GM12872 (cell line): ENCODE measurements at regions not wholly inside any gene's neighbourhood (a gene's known extent, or its start where the extent isn't known, plus 50 kb on each side); places are given as distances from the start of the nearest gene placed in this dataset.

ENCODE experiments used
- CTCF ChIP-seq: IDR thresholded peaks from 3 replicates; pipeline ENCODE4 v1.5.1; 2011; ENCODE audit warnings: low read depth, mild to moderate bottlenecking, low read length, moderate library complexity; ENCODE audit not compliant: insufficient read depth

GRCh38 chr9:21550392-21550791, 68.3 kb upstream of the IFNE start:
- no peak for TF ChIP-seq CTCF

GRCh38 chr9:21551401-21551800, 69.3 kb upstream of the IFNE start:
- TF ChIP-seq CTCF, result no peak

DNA sequence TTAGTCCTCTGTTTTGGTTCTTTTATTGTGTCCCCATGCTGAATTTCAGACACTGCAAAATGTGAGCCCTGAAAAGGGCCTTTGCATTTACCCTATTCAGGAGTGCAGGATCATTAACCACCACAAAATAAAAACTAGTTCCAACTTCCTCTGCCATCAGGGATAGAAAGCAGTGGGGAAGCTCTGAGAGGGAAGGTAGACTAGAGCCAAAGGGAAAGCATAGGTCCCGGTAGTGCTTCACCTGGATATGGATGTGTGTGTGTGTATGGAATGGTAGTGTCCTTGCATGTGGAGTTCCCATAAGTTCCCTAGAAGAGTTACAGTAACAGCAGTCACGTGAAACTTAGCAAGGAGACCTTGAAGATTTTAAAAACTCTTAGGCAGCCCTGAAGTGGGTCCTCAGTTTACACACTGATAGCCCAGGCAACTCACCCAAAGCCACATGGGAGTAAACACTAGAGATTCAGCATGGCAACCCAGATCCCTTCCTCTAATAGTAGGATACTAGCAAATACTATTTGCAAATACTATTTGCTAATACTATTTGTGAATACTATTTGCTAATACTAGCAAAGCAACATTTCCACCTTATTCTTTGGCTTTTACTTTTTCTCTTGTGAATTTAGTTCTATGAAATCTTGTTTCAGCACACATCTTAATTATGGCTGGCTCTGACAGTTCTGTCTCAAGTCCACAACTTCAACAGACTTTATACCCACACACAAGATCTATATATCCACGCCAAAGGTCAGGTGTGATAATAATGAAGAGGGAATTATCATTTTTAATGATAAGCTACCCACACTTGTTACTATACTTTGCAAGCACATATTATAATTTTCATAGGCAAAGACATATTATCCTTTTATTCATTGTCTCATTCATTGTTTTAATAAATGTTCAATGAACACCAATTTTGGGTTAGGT, 70.4 kb upstream of the IFNE start:
- no peak for TF ChIP-seq CTCF

DNA sequence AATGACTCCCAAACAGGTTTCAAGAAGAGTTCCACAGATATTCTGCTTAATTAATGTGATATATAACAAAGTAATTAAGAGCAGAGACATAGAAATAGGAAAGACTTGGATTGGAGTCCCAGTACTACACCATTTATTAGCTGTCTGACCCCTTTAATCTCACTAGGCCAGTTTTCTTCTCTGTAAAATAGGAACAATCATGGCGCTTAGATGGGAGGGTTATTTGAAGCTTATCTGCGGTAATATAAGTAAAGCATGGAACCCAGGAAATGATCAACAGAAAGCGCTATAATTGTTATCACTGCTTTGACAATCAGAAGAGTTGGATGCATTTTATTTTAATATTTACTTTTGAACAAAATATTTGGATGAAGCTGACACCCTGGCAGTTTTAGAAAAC, 71.3 kb upstream of the IFNE start:
- TF ChIP-seq CTCF, result no peak

DNA sequence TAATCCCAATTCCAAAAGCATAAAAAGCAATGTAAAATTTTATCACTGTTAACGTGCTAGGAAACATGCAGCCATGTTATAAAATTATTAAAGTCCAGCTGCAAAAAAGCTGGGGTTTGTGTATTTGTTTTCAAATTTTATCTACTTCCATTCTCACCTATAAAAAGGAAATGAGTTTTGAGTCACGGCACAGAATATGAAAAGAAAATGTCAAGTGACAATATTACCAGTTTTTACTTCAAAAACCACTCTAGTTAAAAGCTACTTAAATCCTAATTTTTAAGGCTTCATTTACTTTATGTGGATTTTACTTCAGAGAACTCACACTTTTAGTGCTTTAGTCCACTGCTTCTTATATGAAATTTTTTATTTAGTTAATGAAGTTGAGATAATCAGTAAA, 72.7 kb upstream of the IFNE start:
- TF ChIP-seq CTCF, result no peak

DNA sequence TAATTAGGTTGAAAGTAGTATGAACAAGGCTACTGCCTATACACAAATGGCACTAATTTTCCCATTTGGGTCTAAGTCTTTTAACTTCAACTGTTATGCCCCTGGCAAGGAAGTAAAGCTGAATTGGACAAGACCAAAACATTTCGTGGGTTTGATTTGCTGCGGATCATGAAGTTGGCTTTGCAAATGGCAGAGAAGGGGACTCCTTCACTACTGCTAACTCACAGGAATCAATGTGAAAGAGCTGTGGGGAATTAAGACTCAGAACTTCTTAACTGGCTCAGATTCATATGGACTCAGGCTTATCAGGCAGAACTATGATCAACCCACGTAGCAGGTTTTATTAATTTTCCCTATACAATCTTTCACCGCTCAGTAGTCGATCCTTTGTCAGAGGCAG, 73.8 kb upstream of the IFNE start:
- no peak for TF ChIP-seq CTCF

- TF ChIP-seq CTCF, result no peak
Observed at GRCh38 chr9:21556581-21557427, 74.7 kb upstream of the IFNE start.
